ENCODE measurements at regions not wholly inside any gene's neighbourhood (a gene's known extent, or its start where the extent isn't known, plus 50 kb on each side); places are given as distances from the start of the nearest gene placed in this dataset.

DNA sequence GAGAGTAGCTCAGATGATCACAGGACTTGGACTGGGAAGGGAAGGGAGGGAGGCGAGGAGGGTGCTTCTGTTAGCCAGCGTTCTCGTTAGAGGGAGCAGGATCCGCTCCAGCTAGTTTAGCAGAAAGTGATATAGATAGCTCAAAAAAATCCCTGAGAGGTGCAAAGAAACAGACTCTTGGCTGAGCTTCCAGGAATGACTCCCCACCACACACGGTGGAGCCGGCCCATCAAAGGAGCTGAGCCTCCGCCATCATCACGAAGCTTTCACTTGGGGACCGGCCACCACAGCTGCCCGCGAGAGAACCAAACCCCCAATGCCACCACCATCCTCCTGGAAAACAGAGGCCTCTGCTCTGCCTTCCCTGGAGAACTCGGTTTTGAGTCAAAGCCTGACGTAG is 124.6 kb upstream of the BCL2L14 start:
- DNase-seq (ENCODE audit: low read depth), result no peak

DNA sequence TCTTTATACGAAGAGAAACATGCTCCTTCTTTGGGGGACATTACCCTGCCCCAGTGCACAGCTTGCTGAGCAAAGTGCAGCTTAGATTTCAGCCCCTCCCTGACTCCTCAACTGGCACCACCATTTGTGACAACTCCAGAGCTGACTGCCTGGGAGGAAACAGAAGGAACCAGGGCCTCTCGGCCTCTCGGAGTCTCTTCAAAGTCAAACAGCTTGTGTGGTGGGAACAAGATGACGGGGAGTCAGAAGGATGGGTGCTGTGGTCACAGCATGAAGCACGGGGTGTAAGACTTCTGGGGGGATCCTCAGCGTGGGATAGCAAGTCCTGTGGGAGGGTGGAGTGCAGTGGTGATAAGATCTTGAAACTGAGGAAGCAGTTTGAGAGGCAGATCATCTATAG is 123.5 kb upstream of the BCL2L14 start:
- no peak for DNase-seq (ENCODE audit: low read depth)

DNA sequence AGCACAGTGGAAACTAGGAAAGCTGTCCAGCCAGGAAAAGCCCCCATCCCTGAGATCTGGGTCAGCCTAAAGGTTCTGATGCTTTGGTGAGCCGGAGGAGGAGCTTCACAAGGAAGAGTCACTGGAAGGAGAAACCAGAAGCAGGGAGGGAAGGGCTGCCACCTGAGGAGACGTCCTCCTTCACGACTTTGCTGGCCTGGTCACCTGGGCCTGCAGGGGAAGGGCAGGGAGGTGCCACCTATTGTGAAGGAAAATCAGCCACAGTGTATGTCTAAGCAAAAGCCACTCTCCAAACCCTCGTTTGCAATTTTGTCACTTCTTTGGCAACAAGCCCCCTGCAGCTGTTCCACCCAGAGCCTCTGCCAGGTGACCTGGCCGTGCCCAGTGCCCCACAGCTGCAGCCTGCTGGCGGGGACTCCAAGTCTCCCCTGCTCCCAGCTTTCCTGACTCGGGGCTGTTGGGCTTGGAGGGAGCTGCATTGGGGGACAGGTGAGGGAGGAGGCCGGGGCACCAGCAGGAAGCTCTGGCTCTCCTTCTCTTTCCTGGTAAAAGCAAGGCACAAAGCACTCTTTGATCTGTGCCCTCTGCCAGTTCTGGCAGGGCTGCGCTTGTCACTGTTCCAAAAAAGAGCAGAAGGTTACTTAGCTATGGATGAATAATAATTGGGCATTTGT is 120.9 kb upstream of the BCL2L14 start:
- DNase-seq (ENCODE audit: low read depth), result no peak

DNA sequence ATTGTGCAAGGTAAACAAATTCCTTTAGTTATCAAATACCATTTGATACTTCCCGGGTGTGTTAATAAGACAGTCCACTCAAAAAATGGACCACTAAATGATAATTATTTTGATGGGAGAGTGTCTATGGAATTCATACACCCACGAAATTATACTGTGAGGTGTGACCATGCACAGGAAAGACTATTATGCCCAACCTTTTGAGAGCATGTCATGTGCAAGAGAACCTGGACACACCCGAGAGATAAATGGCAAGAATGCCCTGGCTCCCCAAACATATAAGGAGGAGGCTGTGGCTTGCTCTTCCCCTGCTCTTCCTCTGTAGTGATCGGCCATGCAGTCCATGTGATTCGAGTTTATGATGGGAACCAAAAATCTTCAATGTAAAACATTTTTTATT is 119.5 kb upstream of the BCL2L14 start:
- no peak for DNase-seq (ENCODE audit: low read depth)

DNA sequence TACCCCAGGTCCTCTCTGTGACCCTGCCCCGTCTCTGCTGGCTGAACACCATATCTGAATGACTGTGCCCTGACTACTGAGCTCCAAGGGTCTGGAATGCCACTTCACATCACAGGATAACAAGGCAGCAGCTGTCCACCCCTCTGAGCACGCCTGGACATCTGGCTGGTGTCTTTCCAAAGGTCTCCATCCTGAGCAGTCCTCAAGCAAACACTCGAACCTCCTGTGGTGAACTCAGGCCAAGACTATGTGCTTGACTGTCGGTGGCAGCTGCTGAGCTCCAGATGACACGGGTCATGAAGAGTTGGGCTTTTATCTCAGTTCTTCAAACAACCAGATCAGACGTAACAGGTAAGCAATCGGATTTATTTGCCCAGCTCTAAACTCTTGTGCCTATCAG is 117.2 kb upstream of the BCL2L14 start:
- peak; percentile 64 for DNase-seq (ENCODE audit: low read depth)

DNA sequence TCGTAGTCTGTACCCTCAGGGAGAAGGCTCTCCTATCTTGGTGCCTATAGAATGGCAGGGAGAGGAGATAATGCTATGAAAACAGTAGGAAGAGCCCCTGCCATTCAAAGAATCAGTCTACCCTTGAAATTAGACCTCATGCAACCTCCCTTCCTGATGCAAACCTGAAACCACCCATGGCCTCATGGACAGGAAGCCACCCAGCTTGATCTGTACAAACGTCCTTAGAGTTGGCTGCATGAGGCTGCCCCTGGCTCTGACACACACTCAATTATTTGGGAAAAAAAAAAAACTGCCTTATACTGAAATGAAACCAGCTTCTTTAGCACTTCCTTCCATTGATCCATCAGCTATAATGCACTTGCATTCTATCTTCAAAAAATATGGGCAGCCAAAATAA is 116.6 kb upstream of the BCL2L14 start:
- DNase-seq (ENCODE audit: low read depth), result no peak

DNA sequence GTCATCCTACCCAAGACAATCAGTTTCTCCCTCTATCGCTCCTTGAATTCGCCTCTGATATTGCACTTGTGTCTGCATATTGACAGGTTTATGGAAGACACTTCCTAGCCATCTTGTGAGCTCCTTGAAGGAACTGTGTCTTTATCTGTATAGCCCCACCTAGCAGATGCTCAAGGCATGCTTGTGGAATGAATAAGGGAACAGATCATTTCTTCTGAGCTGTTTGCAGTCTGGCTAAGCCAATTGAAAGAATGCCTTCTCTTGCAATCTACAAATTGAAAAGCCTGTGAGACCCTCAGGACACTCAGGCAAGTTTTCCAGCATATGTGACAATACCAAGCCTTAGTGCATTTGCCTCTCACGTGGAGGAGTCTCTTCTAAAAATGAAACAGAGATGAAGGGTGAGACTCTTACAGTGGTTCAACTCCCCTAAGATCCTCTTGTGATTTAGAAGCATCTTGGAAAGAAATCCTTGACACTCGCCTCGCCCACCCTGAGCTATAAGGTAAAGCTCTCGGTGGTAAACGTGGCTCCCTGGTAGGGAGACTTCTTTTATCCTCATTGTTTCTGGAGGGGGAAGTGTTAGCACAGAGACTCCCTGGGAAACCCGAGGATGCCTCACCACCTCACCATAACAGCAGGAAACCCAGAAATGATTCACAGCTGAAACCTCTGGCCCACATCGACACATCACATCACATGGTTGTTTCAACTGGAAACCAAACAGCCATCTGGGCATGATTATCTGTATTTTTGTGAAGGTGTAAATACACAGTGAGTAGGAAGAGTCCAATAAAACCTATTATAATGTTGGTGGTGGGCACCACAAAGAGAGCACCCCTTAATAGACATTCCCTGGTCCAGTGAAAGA is 112.3 kb upstream of the BCL2L14 start:
- DNase-seq (ENCODE audit: low read depth), result peak; percentile 91

DNA sequence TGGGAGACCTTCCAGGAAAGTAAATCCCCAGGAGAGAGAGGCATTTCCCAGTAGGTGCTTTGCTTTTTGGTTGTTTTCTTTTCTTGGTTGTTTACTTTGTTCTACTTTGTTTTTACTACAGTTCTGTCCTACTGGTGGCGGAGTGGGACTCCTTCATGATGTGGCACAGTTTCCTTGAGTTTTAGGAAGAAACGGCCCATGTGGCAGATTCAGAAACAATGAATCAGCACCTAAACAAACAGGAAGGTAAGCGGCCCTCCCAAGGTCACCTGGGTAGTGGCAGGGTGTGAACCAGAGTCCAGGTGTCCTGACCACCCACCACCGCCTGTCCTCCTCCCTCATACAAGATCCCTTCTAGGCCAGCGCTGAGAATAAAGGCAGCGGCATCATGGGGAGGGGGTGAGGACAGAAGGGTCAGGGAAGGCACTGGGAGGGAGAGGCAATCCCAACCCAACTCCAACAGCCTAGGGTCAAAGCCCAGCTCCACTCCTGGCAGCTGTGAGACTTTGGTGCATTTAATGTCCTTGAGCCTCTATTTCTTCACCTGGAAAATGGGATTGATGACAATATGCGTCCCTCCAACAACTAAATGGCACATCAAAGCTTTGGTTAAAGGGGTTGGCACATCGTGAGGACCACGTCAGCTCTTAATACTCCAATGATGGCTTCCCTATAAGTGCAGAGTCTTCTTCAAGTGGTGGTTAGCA is 111.5 kb upstream of the BCL2L14 start:
- DNase-seq (ENCODE audit: low read depth), result no peak

DNA sequence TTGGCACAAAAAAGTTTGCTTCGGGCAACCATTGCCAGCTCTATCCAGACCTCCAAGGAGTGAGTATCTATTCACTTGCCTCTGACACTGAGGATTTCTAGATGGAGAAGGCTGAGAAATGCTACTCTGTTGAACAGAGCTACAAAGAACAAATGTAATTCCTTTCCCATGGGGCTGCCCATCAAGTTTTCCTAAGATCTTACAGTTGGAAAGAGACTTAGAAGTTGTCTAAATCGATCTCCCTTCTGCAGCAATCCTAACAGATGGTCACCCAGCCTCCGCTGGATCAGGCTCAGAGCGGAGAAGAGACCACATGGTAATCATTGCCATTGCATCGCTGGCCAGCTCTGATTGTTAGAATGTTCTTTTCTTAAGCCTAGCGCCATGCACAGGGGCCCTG is 110.1 kb upstream of the BCL2L14 start:
- no peak for DNase-seq (ENCODE audit: low read depth)

DNA sequence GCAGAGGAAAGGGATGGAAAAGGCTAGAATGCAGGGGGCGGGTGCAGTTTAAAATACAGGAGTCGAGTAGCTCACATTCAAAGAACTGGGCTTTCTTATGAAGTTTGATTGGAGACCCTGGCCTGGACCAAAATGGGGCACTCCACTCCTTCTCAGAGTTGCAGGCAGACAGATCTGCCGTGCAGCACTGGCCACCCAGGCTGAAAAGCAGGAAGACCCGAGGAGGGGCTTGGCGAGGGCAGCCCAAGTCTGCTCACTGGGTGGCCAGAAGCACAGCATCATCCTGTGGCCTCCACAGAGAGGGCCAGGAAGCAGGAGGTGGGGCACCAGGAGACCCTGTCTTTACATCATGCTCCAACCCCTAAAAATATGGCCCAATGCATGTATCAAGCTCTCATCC is 109.1 kb upstream of the BCL2L14 start:
- DNase-seq (ENCODE audit: low read depth), result no peak

DNA sequence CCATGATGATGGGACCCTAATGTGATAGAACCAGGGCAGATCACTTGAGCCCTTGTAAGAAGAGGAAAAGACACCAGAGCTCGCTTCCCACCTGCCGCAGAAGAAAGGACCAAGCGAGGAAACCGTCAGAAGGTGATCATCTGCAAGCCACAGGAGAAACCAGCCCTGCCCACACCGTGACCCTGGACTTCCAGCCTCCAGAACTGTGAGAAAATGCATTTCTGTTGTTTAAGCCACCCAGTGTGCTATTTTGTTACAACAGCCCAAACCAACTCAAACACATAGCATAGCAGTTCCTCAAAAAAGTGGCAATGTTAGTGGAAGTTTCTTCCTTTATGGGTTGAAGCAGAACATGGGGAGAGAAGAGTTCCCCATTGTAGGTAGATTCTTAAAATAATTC is 107.9 kb upstream of the BCL2L14 start:
- no peak for DNase-seq (ENCODE audit: low read depth)

DNA sequence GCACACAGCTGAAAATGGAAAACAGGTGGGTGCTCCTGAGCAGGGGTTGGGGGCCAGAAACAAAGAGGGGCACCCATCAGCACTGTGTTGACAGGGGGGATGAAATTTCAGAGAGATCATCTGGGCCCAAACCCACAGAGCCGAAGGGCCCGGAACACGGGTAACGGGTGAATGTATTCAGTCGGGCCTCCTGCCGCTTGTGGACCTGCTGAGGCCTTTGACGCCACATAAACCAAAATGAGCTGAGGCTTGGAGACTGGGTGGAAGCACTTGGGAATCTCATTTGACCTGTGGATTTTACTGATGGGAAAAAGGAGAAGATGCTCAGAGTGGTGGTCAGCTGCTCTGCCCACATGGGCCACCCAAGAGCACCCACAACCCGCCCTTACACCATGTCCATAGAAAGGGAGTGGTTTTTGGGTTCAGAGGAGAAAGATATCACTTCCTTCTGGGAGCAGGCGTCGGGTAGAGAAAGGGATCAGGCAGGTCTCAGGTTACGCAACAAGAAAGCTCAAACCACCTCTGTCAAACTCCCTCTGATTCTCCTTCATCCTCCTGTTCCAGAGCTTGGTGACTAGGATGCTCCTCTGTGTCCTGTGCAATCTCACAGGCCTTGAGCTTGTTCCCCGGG is 106.8 kb upstream of the BCL2L14 start:
- no peak for DNase-seq (ENCODE audit: low read depth)

DNA sequence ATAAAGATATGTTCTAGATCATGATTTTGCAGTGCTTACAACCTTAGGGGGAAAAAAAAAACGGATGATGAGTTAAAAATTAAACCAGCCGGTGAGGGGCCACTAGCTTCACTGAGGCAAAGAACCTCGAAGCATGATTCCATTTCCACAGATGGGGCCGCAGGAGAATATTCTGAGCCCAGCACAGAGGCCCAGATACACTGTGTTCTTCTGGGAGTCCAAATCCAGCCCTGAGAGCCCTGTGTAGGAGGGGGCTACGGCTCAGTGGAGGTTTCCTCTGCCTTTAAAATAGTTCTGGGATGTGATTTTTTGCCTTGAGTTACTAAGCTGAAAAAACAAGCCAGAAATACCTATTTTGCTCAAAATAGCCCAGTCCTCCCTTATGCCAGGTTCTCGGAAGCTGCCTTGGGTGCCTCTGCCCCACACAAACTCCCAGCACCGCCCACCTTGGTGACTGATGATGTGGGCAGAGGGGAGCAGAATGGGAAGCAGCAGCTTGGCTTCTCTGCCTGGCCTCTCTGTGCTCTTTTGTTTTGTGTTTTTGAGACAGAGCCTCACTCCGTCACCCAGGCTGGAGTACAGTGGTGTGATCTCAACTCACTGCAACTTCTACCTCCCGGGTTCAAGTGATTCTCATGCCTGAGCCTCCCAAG is 105.4 kb upstream of the BCL2L14 start:
- no peak for DNase-seq (ENCODE audit: low read depth)

DNA sequence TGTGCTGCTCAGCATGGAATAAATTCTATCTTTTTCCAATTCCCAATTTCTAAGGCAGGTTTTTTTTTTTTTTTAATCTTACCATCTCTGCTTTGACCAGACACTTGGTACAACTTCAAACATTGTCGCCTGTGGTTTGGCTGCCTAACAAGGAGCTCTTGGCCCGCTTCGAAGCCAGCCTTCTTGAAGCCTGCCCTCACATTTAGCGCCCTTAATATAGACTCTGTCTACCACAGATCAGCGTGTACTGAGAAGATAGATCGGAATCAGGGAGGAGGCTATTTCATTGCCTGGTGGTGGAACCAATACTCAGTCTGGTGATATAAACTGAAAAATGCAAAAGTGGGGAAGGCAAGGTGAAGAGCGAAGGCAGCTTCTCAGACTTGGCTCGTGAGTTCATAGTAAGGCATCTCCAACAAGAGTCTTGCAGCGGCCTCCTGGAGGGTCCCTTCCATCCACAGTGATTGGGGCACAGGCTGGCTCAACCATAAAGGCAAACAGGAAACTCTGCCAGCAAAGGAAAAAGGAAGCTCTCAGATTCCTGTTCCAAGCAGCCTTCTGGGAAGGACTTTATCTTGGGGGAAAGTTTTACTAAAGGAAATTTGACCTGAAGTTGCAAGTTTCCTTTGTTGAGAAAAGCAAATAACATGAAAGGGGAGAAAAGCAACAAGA is 103.2 kb upstream of the BCL2L14 start:
- DNase-seq (ENCODE audit: low read depth), result no peak

DNA sequence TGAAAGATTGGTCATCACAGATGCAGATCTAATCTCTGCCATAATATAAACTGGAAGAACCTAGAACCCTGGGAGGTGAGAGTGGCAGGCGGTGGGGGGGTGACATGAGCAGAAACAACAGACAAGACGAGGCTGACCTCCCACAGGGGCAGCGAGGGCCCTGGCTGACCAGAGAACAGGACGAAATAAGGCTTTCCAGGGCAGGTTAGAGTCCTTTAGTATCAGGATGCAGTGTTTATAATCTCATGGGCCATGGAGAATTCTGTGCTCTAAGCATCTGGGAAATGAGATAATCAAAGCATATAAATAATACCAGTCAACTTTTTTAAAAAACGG is 102.7 kb upstream of the BCL2L14 start:
- no peak for DNase-seq (ENCODE audit: low read depth)

DNA sequence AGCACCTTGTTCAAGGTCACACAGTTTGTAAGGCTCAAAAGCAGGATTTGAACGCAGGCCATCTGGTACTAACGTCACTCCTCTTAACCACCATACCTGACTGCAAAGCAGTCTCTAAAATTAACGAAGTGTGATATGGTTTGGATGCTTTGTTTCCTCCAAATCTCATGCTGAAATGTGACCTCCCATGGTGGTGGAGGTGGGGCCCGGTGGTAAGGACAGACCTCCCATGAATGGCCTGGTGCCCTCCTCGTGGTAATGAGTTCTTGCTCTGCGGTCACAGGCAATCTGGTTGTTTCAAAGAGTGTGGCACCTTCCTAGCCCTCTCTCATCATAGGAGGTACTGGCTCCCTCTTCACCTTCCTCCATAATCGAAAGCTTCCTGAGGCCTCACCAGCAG is 102.2 kb upstream of the BCL2L14 start:
- DNase-seq (ENCODE audit: low read depth), result no peak

DNA sequence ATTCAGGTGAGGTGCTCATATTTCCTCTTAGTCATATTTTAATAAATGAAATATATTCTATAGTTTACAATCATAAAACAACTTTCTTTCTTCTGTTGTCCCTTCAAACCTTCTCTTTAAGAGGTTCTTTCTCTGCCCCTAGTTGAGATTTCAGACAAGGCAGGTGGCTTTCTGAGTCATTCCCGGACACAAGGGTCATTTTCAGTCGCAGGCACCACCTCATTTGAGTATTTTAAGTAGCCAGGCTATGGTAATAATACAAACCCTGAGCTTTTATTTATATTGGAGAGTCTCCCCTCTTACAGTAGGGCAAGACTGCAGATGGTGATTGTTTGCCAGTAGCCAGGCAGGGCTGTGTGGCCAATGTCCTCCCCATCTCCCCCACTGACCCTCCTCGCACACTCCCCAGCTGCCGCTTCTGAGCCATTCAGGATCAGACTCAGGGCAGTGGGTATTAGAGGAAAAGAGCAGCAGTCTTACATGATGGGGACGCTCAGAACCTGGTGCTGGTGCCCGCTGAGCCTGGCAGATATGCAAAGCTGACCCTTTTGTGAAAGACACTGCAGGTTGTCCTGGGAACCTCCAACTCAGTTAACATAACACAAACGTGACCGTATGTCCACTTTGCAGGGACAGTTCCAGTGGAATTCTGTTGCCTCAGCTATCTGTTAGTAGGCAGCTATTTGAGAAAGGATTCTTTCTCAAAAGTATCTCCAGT is 101.1 kb upstream of the BCL2L14 start:
- no peak for DNase-seq (ENCODE audit: low read depth)

DNA sequence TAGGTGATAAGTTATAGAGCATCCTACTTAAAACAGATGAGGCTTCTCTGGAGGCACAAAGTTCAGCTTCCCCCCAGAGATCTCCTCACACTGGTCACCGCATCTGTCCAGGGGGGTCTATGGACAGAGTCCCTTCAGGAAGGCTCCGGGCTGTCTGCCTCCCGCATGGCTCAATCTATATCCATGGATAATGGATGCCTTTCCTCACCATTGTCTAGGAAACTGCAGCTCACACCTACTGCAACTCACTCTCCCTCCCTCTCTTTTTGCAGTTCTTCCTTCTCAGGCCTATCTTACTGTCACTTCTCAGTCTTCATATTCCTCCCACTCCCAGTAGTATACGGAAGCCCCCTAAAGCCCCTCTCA is 100.6 kb upstream of the BCL2L14 start:
- no peak for DNase-seq (ENCODE audit: low read depth)

DNA sequence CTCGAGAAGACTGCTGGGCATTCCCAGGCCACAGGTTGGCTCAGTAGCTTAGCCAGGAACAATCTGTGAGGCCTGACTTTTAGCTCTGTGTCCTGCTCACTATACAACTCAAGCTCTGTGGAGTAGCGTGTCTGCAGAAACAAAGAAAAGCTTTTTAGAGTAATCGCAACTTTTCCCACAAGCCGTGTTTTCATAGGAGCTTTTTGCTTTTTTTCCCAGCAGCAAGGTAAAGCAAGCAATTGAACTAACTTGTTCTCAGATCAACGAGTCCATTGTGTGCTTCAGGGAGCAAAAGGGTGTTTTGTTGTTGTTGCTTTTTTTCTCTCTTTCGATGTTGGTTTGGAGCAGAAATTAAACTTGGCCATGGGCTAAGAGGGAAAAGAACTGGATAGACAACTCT is 97.3 kb upstream of the BCL2L14 start:
- no peak for DNase-seq (ENCODE audit: low read depth)

DNA sequence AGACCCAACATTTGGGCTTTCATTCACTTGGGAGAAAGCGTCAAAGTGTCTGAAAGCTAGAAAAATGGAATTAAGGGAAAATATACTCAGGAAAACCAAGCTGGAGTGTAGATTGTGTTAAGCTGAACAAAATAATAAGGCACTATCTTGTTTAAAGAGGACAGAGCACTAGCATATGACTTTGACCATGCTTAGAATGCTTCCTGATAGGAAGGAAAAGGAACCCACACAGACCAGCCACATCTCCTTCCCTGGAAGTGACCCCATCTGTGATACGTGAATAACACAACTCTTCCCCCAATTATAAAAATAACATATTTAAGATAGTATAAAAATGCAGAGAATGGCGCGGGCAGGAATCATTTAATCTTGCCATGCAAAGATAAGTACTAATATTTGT is 94.7 kb upstream of the BCL2L14 start:
- DNase-seq (ENCODE audit: low read depth), result no peak
